HFF-Myc (cell line): ENCODE measurements at regions not wholly inside any gene's neighbourhood (a gene's known extent, or its start where the extent isn't known, plus 50 kb on each side); places are given as distances from the start of the nearest gene placed in this dataset.

Experiments used
- DNase-seq: peaks from one replicate; pipeline ENCODE4 v3.0.0-alpha.2; 2011; ENCODE audit warnings: low read depth; ENCODE audit errors: extremely low read depth
- H3K4me3 ChIP-seq: replicated peaks from 2 replicates; pipeline ENCODE4 v1.5.1; 2011; ENCODE audit warnings: low read depth, mild to moderate bottlenecking, control low read depth, low read length
- TF ChIP-seq, protein P1 (sequence below): IDR thresholded peaks from 2 replicates; pipeline ENCODE4 v1.5.1; 2012; ENCODE audit warnings: mild to moderate bottlenecking, low read depth, low read length, control low read depth; ENCODE audit errors: missing control alignments

GRCh38 chr4:189117426-189117825, 823.2 kb upstream of the FRG1 start:
- no peak for DNase-seq
- TF ChIP-seq, protein P1, sequence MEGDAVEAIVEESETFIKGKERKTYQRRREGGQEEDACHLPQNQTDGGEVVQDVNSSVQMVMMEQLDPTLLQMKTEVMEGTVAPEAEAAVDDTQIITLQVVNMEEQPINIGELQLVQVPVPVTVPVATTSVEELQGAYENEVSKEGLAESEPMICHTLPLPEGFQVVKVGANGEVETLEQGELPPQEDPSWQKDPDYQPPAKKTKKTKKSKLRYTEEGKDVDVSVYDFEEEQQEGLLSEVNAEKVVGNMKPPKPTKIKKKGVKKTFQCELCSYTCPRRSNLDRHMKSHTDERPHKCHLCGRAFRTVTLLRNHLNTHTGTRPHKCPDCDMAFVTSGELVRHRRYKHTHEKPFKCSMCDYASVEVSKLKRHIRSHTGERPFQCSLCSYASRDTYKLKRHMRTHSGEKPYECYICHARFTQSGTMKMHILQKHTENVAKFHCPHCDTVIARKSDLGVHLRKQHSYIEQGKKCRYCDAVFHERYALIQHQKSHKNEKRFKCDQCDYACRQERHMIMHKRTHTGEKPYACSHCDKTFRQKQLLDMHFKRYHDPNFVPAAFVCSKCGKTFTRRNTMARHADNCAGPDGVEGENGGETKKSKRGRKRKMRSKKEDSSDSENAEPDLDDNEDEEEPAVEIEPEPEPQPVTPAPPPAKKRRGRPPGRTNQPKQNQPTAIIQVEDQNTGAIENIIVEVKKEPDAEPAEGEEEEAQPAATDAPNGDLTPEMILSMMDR = no peak
- no peak overlapping the region for H3K4me3 ChIP-seq

- no peak overlapping the region for H3K4me3 ChIP-seq
- no peak for DNase-seq
- TF ChIP-seq, protein P1 = no peak
These were observed 819.3 kb upstream of the FRG1 start for GRCh38 chr4:189121336-189121735.

- H3K4me3 ChIP-seq = no peak overlapping the region
- peak; percentile 29 for DNase-seq
- TF ChIP-seq, protein P1 = peak; percentile 75
These were observed 816.4 kb upstream of the FRG1 start for GRCh38 chr4:189124149-189124758.

GRCh38 chr4:189124791-189125190, 815.9 kb upstream of the FRG1 start:
- DNase-seq = no peak
- H3K4me3 ChIP-seq = no peak overlapping the region

GRCh38 chr4:189126040-189126439, 814.6 kb upstream of the FRG1 start:
- H3K4me3 ChIP-seq = no peak overlapping the region
- TF ChIP-seq, protein P1 = no peak
- no peak for DNase-seq

More at GRCh38 chr4:189124791-189125190, 815.9 kb upstream of the FRG1 start:
- TF ChIP-seq, protein P1 = no peak

- TF ChIP-seq, protein P1 = no peak
- DNase-seq = no peak
- no peak overlapping the region for H3K4me3 ChIP-seq
These were observed 812.3 kb upstream of the FRG1 start for GRCh38 chr4:189128341-189128740.
